GF-D8 (cell line): ENCODE measurements at regions not wholly inside any gene's neighbourhood (a gene's known extent, or its start where the extent isn't known, plus 50 kb on each side); places are given as distances from the start of the nearest gene placed in this dataset.

Experiments
- DNase-seq: peaks from one replicate; lab custom pipeline; 2025; lab: John Stamatoyannopoulos, UW

DNA sequence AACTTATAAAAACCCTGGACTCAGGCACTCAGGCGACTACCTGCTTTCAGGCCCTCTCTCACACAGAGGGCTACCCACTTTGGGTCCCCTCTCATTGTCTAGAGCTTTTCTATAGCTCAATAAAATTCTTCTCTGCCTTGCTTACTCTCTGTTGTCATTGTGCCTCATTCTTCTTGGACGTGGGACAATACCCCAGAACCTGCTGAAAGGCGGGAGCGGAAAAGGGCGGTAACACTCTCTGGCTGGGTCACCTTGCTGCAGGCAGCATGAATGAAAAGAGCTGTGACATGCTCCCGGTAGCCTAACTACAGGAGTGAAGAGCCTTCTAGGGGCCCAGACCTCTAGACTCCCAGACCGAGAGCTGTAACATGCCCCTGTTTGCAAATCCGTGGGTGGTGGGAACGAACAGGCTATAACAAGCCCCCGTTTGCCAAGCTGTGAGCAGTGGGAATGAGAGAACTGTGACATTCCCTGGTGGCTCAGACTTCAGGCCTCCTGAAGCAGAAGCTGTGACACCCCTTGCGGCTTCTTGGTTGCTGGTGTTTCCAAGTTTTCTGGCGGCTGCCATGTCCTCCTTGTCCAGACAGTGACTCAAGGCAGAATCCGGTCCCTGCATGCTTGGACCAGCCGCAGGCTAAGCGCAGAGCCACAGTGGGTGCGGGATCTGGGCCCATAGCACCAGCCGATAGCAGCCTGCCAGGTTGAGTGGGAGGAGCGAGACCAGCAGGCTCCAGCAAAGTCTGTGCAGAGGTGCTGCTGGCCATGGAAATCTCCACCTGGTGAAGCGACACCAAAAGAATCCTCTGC is 684.6 kb downstream of the ARAP2 start:
- DNase-seq, result no peak

- DNase-seq, result no peak
These were observed 681.5 kb downstream of the ARAP2 start for GRCh38 chr4:35562861-35563260.

DNA sequence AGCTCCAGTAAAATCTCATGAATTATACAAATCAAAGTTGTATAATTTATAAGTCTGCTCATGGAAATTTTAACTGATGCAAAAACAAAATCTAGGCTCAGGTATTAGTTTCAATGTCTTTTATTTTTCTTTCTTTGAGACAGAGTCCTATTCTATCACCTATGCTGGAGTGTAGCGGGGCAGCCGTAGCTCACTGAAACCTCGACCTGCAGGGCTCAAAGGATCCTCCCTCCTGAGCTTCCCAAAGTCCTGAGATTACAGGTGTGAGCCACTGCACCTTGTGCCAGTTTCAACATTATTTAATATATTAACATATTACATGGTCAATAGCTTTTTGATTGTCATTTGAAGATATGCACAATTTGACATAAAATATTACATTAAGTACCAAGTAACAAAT is 678.7 kb downstream of the ARAP2 start:
- no peak for DNase-seq

GRCh38 chr4:35591035-35591434 is 653.3 kb downstream of the ARAP2 start:
- no peak for DNase-seq

DNA sequence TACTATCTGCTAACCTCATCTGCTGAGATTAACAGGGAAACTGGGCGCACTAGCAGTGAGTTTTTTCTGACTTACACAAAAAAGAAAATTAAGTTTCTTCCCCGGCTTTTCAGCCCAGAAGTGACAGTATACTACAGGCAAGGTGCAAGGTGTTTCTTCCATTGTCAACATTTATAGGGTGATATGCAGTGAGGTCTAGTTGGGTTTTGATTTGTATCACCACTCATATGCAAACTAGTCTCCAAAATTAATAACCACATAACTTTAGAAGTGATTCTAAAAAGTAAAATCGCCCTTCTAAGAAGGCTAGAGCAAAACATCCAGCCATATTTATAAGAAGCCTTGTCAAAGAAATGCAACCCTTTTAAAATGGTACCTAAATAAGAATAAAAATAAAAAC is 640.1 kb downstream of the ARAP2 start:
- no peak for DNase-seq

GRCh38 chr4:35604724-35605123 is 639.6 kb downstream of the ARAP2 start:
- DNase-seq, result no peak

DNA sequence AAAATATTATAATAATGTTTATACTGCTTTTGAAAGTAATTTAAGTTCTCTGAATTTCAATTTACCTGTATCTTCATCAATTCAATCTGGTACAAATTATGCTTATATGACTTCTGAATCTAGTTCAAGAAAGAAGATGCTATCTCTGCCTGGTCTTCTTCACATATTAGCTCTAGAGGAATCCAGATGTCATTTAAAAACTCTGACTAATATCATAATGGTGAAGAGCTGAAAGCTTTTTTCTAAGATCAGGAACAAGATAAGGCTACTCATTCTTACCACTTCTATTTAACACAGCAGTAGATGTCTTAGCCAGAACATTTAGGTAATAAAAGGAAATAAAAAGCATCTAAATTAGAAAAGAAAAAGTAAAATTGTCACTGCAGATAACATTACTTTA is 636.1 kb downstream of the ARAP2 start:
- DNase-seq, result no peak

DNA sequence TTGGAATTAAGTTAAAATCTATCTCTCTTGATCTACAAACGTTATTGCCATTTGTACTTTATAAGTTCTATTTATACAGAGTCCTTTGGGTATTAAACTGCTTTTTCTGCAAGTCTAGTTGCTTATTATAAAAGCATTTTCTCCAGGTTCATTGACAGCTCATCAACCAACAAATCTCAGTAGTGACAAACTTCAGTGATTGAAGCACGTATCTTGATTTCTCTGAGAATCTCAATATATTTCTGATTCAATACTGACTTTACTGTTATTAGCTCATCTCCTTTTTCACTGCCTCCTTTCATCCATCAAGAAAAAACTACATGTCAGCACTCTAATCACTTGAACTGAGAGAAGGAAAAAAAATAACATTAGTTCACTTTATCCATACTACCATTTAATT is 630.2 kb downstream of the ARAP2 start:
- no peak for DNase-seq

DNA sequence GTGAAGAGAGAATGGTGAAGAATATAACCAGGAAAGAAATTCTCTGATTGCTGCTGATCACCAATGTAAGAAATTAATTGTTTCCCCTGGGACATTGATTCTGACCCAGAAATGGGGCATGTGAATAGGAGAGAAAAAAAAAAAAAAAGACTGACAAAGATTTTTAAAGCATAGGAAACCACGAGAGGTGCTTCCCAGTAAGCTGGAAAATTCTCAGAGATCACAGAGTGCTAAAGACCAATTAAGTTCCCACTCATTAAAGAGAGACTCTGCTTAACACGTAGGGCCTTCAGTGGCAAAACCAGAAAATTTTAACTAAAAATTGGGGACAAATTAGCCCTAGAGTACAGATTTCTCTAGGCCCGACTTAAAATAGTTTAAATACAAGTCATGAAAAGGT is 604.4 kb downstream of the ARAP2 start:
- DNase-seq, result no peak

- no peak for DNase-seq
These were observed 600.7 kb downstream of the ARAP2 start for GRCh38 chr4:35643661-35644060.

GRCh38 chr4:35644591-35644990 is 599.7 kb downstream of the ARAP2 start:
- DNase-seq, result no peak

- DNase-seq, result no peak
These were observed 595.3 kb downstream of the ARAP2 start for GRCh38 chr4:35649011-35649410.

- DNase-seq, result no peak
These were observed 594.5 kb downstream of the ARAP2 start for GRCh38 chr4:35649778-35650177.

GRCh38 chr4:35652197-35652596 is 592.1 kb downstream of the ARAP2 start:
- no peak for DNase-seq

DNA sequence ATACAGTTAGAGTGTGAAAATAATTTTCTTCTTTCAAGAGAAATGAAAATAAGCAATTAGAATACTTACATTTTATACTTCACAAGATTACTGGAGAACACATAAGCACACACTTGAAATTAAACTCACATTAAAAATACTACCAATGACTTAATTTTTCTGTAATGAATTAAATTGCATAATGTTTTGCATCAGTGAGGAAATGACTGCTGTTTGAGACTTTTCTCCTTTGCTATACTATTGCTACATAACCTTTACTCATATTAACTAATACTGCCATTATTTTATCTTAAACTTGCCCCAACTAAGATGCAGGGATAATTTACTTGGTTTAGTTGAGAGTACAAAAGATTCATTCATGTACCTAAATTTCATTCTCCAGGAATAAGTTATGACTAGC is 590.9 kb downstream of the ARAP2 start:
- DNase-seq, result no peak

GRCh38 chr4:35673137-35673536 is 571.2 kb downstream of the ARAP2 start:
- no peak for DNase-seq

- DNase-seq, result no peak
These were observed 559.6 kb downstream of the ARAP2 start for GRCh38 chr4:35684755-35685154.

GRCh38 chr4:35689870-35690269 is 554.4 kb downstream of the ARAP2 start:
- no peak for DNase-seq

- no peak for DNase-seq
These were observed 554.0 kb downstream of the ARAP2 start for GRCh38 chr4:35690271-35690670.

- DNase-seq, result no peak
These were observed 549.3 kb downstream of the ARAP2 start for GRCh38 chr4:35695003-35695402.

DNA sequence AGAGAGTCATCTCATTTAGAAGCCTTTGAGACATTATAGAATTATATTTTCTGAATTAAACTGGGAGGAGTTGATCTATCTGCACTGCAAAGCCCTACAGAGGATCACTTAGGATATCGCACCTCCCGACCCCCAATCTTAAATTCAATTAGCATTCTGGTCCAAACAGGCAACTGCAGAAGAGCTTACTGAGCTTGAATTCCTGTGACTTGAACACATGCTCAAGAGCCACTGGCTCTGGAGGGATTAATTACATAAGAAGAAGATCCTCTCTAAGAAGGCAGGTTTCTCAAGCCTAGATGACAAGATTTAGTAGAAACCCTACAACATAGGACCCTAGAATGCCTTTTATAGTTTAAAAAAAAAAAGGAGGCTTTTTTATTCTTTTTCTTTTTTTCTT is 548.9 kb downstream of the ARAP2 start:
- DNase-seq, result no peak

- no peak for DNase-seq
These were observed 547.0 kb downstream of the ARAP2 start for GRCh38 chr4:35697210-35697736.

GRCh38 chr4:35700663-35701062 is 543.7 kb downstream of the ARAP2 start:
- DNase-seq, result no peak

DNA sequence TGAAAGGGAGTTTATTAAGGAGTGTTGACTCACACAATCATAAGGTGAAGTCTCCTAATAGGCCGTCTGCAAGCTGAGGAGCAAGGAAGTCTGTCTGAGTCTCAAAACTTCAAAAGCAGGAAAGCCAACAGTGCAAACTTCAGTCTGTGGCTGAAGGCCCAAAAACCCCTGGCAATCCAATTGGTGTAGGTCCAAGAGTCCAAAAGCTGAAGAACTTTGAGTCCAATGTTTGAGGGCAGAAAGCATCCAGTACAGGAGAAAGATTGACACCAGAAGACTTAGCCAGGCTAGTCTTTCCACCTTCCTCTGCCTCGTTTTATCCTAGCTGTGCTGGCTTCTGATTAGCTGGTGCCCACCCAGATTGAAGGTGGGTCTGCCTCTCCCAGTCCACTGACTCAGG is 535.2 kb downstream of the ARAP2 start:
- DNase-seq, result no peak
